DMS153 treated with DMSO at 0.1 percent for 48 hours (cell line): ENCODE measurements at regions not wholly inside any gene's neighbourhood (a gene's known extent, or its start where the extent isn't known, plus 50 kb on each side); places are given as distances from the start of the nearest gene placed in this dataset.
"Not testable (repeated sequence)": the region's sequence is repeated elsewhere in the genome, so short reads cannot be mapped to it uniquely, and the experiment has no call there.

Source experiments
- DNase-seq: peaks from one replicate; lab custom pipeline; 2025; ENCODE audit not compliant: unreplicated experiment; lab: John Stamatoyannopoulos, UW

GRCh38 chr18:22691946-22692710 lies 241.0 kb upstream of the RBBP8 start:
- no peak for DNase-seq

- DNase-seq, result no peak
Measured at GRCh38 chr18:22694954-22695353, 238.2 kb upstream of the RBBP8 start.

- no peak for DNase-seq
Measured at GRCh38 chr18:22695674-22696073, 237.5 kb upstream of the RBBP8 start.

- DNase-seq, result no peak
Measured at GRCh38 chr18:22697561-22697960, 235.6 kb upstream of the RBBP8 start.

- DNase-seq, result no peak
Measured at GRCh38 chr18:22698711-22699110, 234.4 kb upstream of the RBBP8 start.

- no peak for DNase-seq
Measured at GRCh38 chr18:22699629-22700028, 233.5 kb upstream of the RBBP8 start.

- DNase-seq, result no peak
Measured at GRCh38 chr18:22700920-22701319, 232.2 kb upstream of the RBBP8 start.

- no peak for DNase-seq
Measured at GRCh38 chr18:22701326-22701725, 231.8 kb upstream of the RBBP8 start.

GRCh38 chr18:22701795-22702194 lies 231.3 kb upstream of the RBBP8 start:
- no peak for DNase-seq

- no peak for DNase-seq
Measured at GRCh38 chr18:22702806-22703205, 230.3 kb upstream of the RBBP8 start.

GRCh38 chr18:22703883-22704585 lies 229.1 kb upstream of the RBBP8 start:
- DNase-seq, result peak; percentile 43

- DNase-seq, result no peak
Measured at GRCh38 chr18:22704586-22704918, 228.6 kb upstream of the RBBP8 start.

GRCh38 chr18:22705328-22705727 lies 227.8 kb upstream of the RBBP8 start:
- no peak for DNase-seq

GRCh38 chr18:22706025-22706424 lies 227.1 kb upstream of the RBBP8 start:
- not testable (repeated sequence) for DNase-seq

- DNase-seq, result no peak
Measured at GRCh38 chr18:22709288-22710060, 223.7 kb upstream of the RBBP8 start.

- no peak for DNase-seq
Measured at GRCh38 chr18:22710673-22711191, 222.4 kb upstream of the RBBP8 start.

- DNase-seq, result no peak
Measured at GRCh38 chr18:22711192-22711685, 221.9 kb upstream of the RBBP8 start.

- DNase-seq, result no peak
Measured at GRCh38 chr18:22713511-22713910, 219.6 kb upstream of the RBBP8 start.

GRCh38 chr18:22717536-22717935 lies 215.6 kb upstream of the RBBP8 start:
- not testable (repeated sequence) for DNase-seq

GRCh38 chr18:22723221-22723620 lies 209.9 kb upstream of the RBBP8 start:
- DNase-seq, result no peak

- DNase-seq, result no peak
Measured at GRCh38 chr18:22723773-22724172, 209.4 kb upstream of the RBBP8 start.
